Smooth muscle cell (in vitro differentiated cells): ENCODE measurements at regions not wholly inside any gene's neighbourhood (a gene's known extent, or its start where the extent isn't known, plus 50 kb on each side); places are given as distances from the start of the nearest gene placed in this dataset.

Experiments used
- DNase-seq: peaks from one replicate; lab custom pipeline; 2025; ENCODE audit not compliant: unreplicated experiment; lab: John Stamatoyannopoulos, UW
- H2AFZ ChIP-seq: fragments of 200-600 bp; sonication (generic); 2 replicates; pipeline ENCODE4 v1.6.0; 2016; ENCODE audit warnings: antibody characterized with exemption, low read depth, mild to moderate bottlenecking
- H3F3A ChIP-seq: fragments of 200-600 bp; sonication (generic); 2 replicates; pipeline ENCODE4 v1.6.0; 2017; ENCODE audit warnings: antibody characterized with exemption, low read depth
- H3K27ac ChIP-seq: fragments of 200-600 bp; sonication (generic); 2 replicates; pipeline ENCODE4 v1.5.1; 2016; ENCODE audit warnings: low read depth, mild to moderate bottlenecking
- H3K27me3 ChIP-seq: fragments of 200-600 bp; sonication (generic); 2 replicates; pipeline ENCODE4 v1.6.1; 2016; ENCODE audit warnings: low read depth, mild to moderate bottlenecking
- H3K36me3 ChIP-seq: fragments of 200-600 bp; sonication (generic); 2 replicates; pipeline ENCODE4 v1.5.1; 2016; ENCODE audit warnings: low read depth
- H3K4me1 ChIP-seq: fragments of 200-600 bp; sonication (generic); 2 replicates; pipeline ENCODE4 v1.5.1; 2016; ENCODE audit warnings: low read depth
- H3K4me2 ChIP-seq: fragments of 200-600 bp; sonication (generic); 2 replicates; pipeline ENCODE4 v1.6.0; 2016; ENCODE audit warnings: mild to moderate bottlenecking
- H3K4me3 ChIP-seq: fragments of 200-600 bp; sonication (generic); 2 replicates; pipeline ENCODE4 v1.5.1; 2016; ENCODE audit warnings: mild to moderate bottlenecking
- H3K79me2 ChIP-seq: fragments of 200-600 bp; sonication (generic); 2 replicates; pipeline ENCODE4 v1.6.0; 2016; ENCODE audit warnings: low read depth, mild to moderate bottlenecking
- H3K9ac ChIP-seq: fragments of 200-600 bp; sonication (generic); 2 replicates; pipeline ENCODE4 v1.6.0; 2016; ENCODE audit warnings: low read depth
- H3K9me3 ChIP-seq: fragments of 200-600 bp; sonication (generic); replicated peaks from 2 replicates; pipeline ENCODE4 v1.5.1; 2016; ENCODE audit warnings: low read depth
- H4K20me1 ChIP-seq: fragments of 200-600 bp; sonication (generic); 2 replicates; pipeline ENCODE4 v1.6.0; 2016; ENCODE audit warnings: low read depth
- CTCF ChIP-seq: fragments of 200-600 bp; sonication (generic); IDR thresholded peaks from 2 replicates; pipeline ENCODE4 v1.5.1; 2017; ENCODE audit warnings: borderline replicate concordance, mild to moderate bottlenecking, antibody characterized with exemption; ENCODE audit not compliant: insufficient read depth, poor library complexity, severe bottlenecking
- WGBS: methylation state at CpG from one replicate; pipeline ENCODE4 v1.1.7; 2016; ENCODE audit warnings: low lambda C conversion rate; 5-methylcytosine and 5-hydroxymethylcytosine counted together

GRCh38 chr1:166738140-166738539 lies 101.1 kb upstream of the POGK start:
- no peak for DNase-seq
- Histone ChIP-seq H3K4me2 (no peak overlapping the region), H3K27ac (no peak overlapping the region), H3K27me3 (no peaks in the 10 kb centered on the region), H3K9me3 (no peaks in the 10 kb centered on the region), H3K4me1 (no peaks in the 10 kb centered on the region), H2AFZ (no peak overlapping the region), H3K9ac (no peak overlapping the region), H3K36me3 (no peaks in the 10 kb centered on the region), H3F3A (no peaks in the 10 kb centered on the region), H4K20me1 (no peaks in the 10 kb centered on the region), H3K4me3 (no peak overlapping the region), H3K79me2 (no peaks in the 10 kb centered on the region)
- no peak for TF ChIP-seq CTCF

- Histone ChIP-seq H3K4me2 (no peak overlapping the region), H3K27ac (no peak overlapping the region), H4K20me1 (no peaks in the 10 kb centered on the region), H3K79me2 (no peaks in the 10 kb centered on the region), H3K4me1 (no peaks in the 10 kb centered on the region), H3K27me3 (no peaks in the 10 kb centered on the region), H2AFZ (no peak overlapping the region), H3K9ac (no peak overlapping the region), H3F3A (no peaks in the 10 kb centered on the region), H3K9me3 (no peaks in the 10 kb centered on the region), H3K4me3 (no peak overlapping the region), H3K36me3 (no peaks in the 10 kb centered on the region)
- TF ChIP-seq CTCF, result no peak
- DNase-seq, result no peak
- WGBS, result 59% methylated on average over 2 of the region's 2 CpGs
These were observed 100.4 kb upstream of the POGK start for GRCh38 chr1:166738873-166739272.

GRCh38 chr1:166740668-166741276 lies 98.5 kb upstream of the POGK start:
- no peaks in the 10 kb centered on the region for H3F3A ChIP-seq
- H3K36me3 ChIP-seq, result no peaks in the 10 kb centered on the region
- no peak overlapping the region for H3K4me3 ChIP-seq
- WGBS, result 77% methylated on average over 3 of the region's 3 CpGs
- no peak for TF ChIP-seq CTCF
- H3K4me1 ChIP-seq, result no peaks in the 10 kb centered on the region
- H3K9ac ChIP-seq, result no peak overlapping the region
- no peak overlapping the region for H3K4me2 ChIP-seq
- H2AFZ ChIP-seq, result no peak overlapping the region
- H4K20me1 ChIP-seq, result no peaks in the 10 kb centered on the region
- H3K79me2 ChIP-seq, result no peaks in the 10 kb centered on the region
- no peaks in the 10 kb centered on the region for H3K9me3 ChIP-seq
- H3K27me3 ChIP-seq, result no peaks in the 10 kb centered on the region
- no peak for DNase-seq
- no peak overlapping the region for H3K27ac ChIP-seq

GRCh38 chr1:166763318-166763717 lies 76.0 kb upstream of the POGK start:
- Histone ChIP-seq H3K36me3 (no peaks in the 10 kb centered on the region), H3K27me3 (no peaks in the 10 kb centered on the region), H3K9ac (no peak overlapping the region), H3K4me1 (no peaks in the 10 kb centered on the region), H3K79me2 (no peaks in the 10 kb centered on the region), H3K4me2 (no peak overlapping the region), H3K4me3 (no peak overlapping the region), H3K27ac (no peak overlapping the region), H4K20me1 (no peaks in the 10 kb centered on the region), H2AFZ (no peak overlapping the region), H3K9me3 (no peaks in the 10 kb centered on the region), H3F3A (no peaks in the 10 kb centered on the region)
- no peak for TF ChIP-seq CTCF
- DNase-seq, result no peak
- 97% methylated on average over 1 of the region's 1 CpG for WGBS
